Prostate gland (tissue), 2 donors: ENCODE measurements at regions not wholly inside any gene's neighbourhood (a gene's known extent, or its start where the extent isn't known, plus 50 kb on each side); places are given as distances from the start of the nearest gene placed in this dataset.

Experiments used
- CTCF ChIP-seq, 4 experiments: fragments of 200-600 bp in 2 of 4; fragments of 450-650 bp in 2 of 4; sonication (generic) in 2 of 4; IDR thresholded peaks; 1 replicate in 3 of 4; 2 replicates in 1 of 4; pipeline ENCODE4 v1.5.1; 2016 to 2019; ENCODE audit warnings: antibody characterized with exemption in 4 of 4, mild to moderate bottlenecking in 2 of 4, moderate library complexity in 2 of 4
- POLR2AphosphoS5 ChIP-seq: sonication (generic); formaldehyde crosslinking; IDR thresholded peaks from one replicate; pipeline ENCODE4 v1.6.1; 2017; ENCODE audit warnings: antibody characterized with exemption

DNA sequence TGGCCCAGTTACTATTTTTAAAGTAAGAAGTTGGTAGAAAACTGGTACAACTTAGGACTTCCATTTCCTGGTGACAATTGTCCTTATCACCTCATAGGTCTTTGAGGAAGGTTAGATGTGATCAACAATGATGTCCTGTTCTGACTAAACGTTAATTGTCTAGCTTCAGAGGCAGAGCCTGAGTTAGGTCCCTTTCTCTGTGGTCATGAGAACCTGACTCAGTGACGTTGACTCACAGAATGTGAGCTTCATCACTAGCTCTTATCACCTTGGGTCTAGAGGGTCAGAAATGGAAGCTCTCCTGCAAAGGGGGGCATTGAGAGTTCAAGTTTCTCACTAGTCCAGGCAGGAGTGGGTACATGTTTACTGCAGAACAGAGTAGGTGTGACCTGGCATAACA, 60.6 kb upstream of the ATP8B1 start:
- TF ChIP-seq POLR2AphosphoS5 (no peak), CTCF (IDR thresholded peaks at IDR 0.05) (no peak)
